KG1 (cell line): ENCODE measurements at regions not wholly inside any gene's neighbourhood (a gene's known extent, or its start where the extent isn't known, plus 50 kb on each side); places are given as distances from the start of the nearest gene placed in this dataset.
"Not testable (repeated sequence)": the region's sequence is repeated elsewhere in the genome, so short reads cannot be mapped to it uniquely, and the experiment has no call there.

Source experiments
- DNase-seq: peaks from one replicate; lab custom pipeline; 2025; lab: John Stamatoyannopoulos, UW

GRCh38 chr15:62324382-62324781, 159.3 kb upstream of the C2CD4B start:
- no peak for DNase-seq

- no peak for DNase-seq
Measured at GRCh38 chr15:62325597-62325996, 160.5 kb upstream of the C2CD4B start.

- no peak for DNase-seq
Measured at GRCh38 chr15:62326460-62327011, 161.5 kb upstream of the C2CD4B start.

- DNase-seq: no peak
Measured at GRCh38 chr15:62327406-62327805, 162.3 kb upstream of the C2CD4B start.

- DNase-seq: not testable (repeated sequence)
Measured at GRCh38 chr15:62332472-62332871, 167.4 kb upstream of the C2CD4B start.

- DNase-seq: no peak
Measured at GRCh38 chr15:62334536-62334935, 169.5 kb upstream of the C2CD4B start.

GRCh38 chr15:62337934-62338333, 172.8 kb upstream of the C2CD4B start:
- no peak for DNase-seq

GRCh38 chr15:62338497-62338896, 173.4 kb upstream of the C2CD4B start:
- DNase-seq: no peak

- DNase-seq: no peak
Measured at GRCh38 chr15:62342959-62343358, 177.9 kb upstream of the C2CD4B start.

GRCh38 chr15:62343397-62343796, 178.3 kb upstream of the C2CD4B start:
- no peak for DNase-seq

GRCh38 chr15:62344806-62345539, 179.9 kb upstream of the C2CD4B start:
- DNase-seq: no peak

- no peak for DNase-seq
Measured at GRCh38 chr15:62346168-62346567, 181.1 kb upstream of the C2CD4B start.

- DNase-seq: no peak
Measured at GRCh38 chr15:62348118-62348517, 183.0 kb upstream of the C2CD4B start.

GRCh38 chr15:62348623-62349022, 183.5 kb upstream of the C2CD4B start:
- no peak for DNase-seq

- no peak for DNase-seq
Measured at GRCh38 chr15:62352817-62353216, 187.7 kb upstream of the C2CD4B start.

GRCh38 chr15:62357431-62357830, 192.3 kb upstream of the C2CD4B start:
- DNase-seq: no peak

GRCh38 chr15:62359416-62359815, 194.3 kb upstream of the C2CD4B start:
- DNase-seq: no peak

GRCh38 chr15:62360332-62361097, 195.4 kb upstream of the C2CD4B start:
- DNase-seq: no peak

GRCh38 chr15:62362144-62362543, 197.1 kb upstream of the C2CD4B start:
- no peak for DNase-seq

GRCh38 chr15:62362608-62363007, 197.5 kb upstream of the C2CD4B start:
- no peak for DNase-seq

GRCh38 chr15:62363913-62364312, 198.8 kb upstream of the C2CD4B start:
- no peak for DNase-seq

GRCh38 chr15:62365795-62366442, 200.8 kb upstream of the C2CD4B start:
- no peak for DNase-seq

GRCh38 chr15:62369454-62369853, 204.4 kb upstream of the C2CD4B start:
- DNase-seq: no peak
